K562 (cell line): ENCODE measurements at regions not wholly inside any gene's neighbourhood (a gene's known extent, or its start where the extent isn't known, plus 50 kb on each side); places are given as distances from the start of the nearest gene placed in this dataset.

Experiments used
- ATAC-seq: fragments of 200-7000 bp; cut with Tn5 transposase; 3 replicates; pipeline ENCODE4 v1.9.1; 2020; ENCODE audit warnings: moderate library complexity
- BruUV-seq: library from RNA; stranded (reverse); fragments of 400-500 nt; replicated peaks from 2 replicates; lab custom pipeline; 2021; lab: Mats Ljungman, UMichigan
- CTCF ChIA-PET: fragments of 300-600 bp; formaldehyde crosslinking; extraction: SDS; loops from one replicate; lab custom pipeline; 2021; ENCODE audit warnings: low intra/inter-chr PET ratio; lab: Yijun Ruan, JAX
- POLR2A ChIA-PET: fragments of 300-600, 350-650 bp; sonication (Branson Sonifier 250); formaldehyde crosslinking; extraction: SDS; loops from one replicate; lab custom pipeline; 2021; ENCODE audit warnings: antibody characterized with exemption, inconsistent platforms; lab: Yijun Ruan, JAX
- DNase-seq, 4 experiments: peaks; one replicate each; pipeline versions ENCODE4 v3.0.0 to v3.0.0-alpha.2; 2011 to 2018; ENCODE audit warnings: low spot score in 3 of 4, mixed read lengths in 3 of 4; ENCODE audit errors: extremely low read depth in 1 of 4
- FAIRE-seq: peaks from 2 replicates; lab custom pipeline; 2011; peaks lifted over from hg19 to GRCh38; lab: Jason Lieb, UNC
- H2AFZ ChIP-seq: 2 replicates; pipeline ENCODE4 v1.6.0; 2011; ENCODE audit warnings: low read depth, low read length, control low read depth, inconsistent platforms
- H3K27ac ChIP-seq: fragments of 200-600 bp; 3 replicates; pipeline ENCODE4 v1.8.0; 2011; ENCODE audit warnings: low read depth, mild to moderate bottlenecking, control low read depth, inconsistent platforms, low read length, moderate library complexity, mixed read lengths; ENCODE audit errors: extremely low read depth
- H3K27me3 ChIP-seq, 2 experiments: fragments of 300-600 bp in 1 of 2; 2 replicates in 1 of 2; 3 replicates in 1 of 2; pipeline versions ENCODE4 v1.6.0 to v1.8.0; 2011; ENCODE audit warnings: inconsistent platforms in 2 of 2, low read length in 2 of 2, mild to moderate bottlenecking in 1 of 2, mixed read lengths in 1 of 2, moderate library complexity in 1 of 2; ENCODE audit not compliant: control insufficient read depth in 2 of 2, insufficient read depth in 2 of 2
- H3K36me3 ChIP-seq: fragments of 300-600 bp; 3 replicates; pipeline ENCODE4 v1.8.0; 2011; ENCODE audit warnings: mild to moderate bottlenecking, low read length, inconsistent platforms; ENCODE audit not compliant: control insufficient read depth, insufficient read depth
- H3K4me1 ChIP-seq, 2 experiments: fragments of 200-600 bp in 1 of 2; replicated peaks in 1 of 2; 2 replicates in 1 of 2; 3 replicates in 1 of 2; pipeline versions ENCODE4 v1.5.1 to v1.8.0; 2011; ENCODE audit warnings: inconsistent platforms in 2 of 2, low read length in 2 of 2, mild to moderate bottlenecking in 1 of 2, mixed read lengths in 1 of 2, moderate library complexity in 1 of 2; ENCODE audit not compliant: control insufficient read depth in 2 of 2, insufficient read depth in 2 of 2
- H3K4me2 ChIP-seq: 2 replicates; pipeline ENCODE4 v1.6.1; 2011; ENCODE audit warnings: low read length, control low read depth, inconsistent platforms, mixed read lengths; ENCODE audit not compliant: insufficient read depth
- H3K4me3 ChIP-seq: fragments of 200-600 bp; sonication (generic), shearing (Covaris generic); 2 replicates; pipeline ENCODE4 v1.5.1; 2016; ENCODE audit warnings: control low read depth, inconsistent platforms
- H3K79me2 ChIP-seq: fragments of 200-600 bp; 3 replicates; pipeline ENCODE4 v1.8.0; 2011; ENCODE audit warnings: low read length, inconsistent platforms; ENCODE audit not compliant: control insufficient read depth, insufficient read depth
- H3K9ac ChIP-seq, 2 experiments: 2 replicates each; pipeline versions ENCODE4 v1.6.0 to v1.6.1; 2011; ENCODE audit warnings: low read depth in 2 of 2, low read length in 2 of 2, control low read depth in 1 of 2, inconsistent platforms in 1 of 2, mild to moderate bottlenecking in 1 of 2, mixed read lengths in 1 of 2; ENCODE audit not compliant: insufficient read depth in 1 of 2
- H3K9me1 ChIP-seq: one replicate; pipeline ENCODE4 v1.6.0; 2011; ENCODE audit warnings: inconsistent platforms, mild to moderate bottlenecking, low read length, moderate library complexity; ENCODE audit not compliant: control insufficient read depth, insufficient read depth
- H3K9me3 ChIP-seq: replicated peaks from 2 replicates; pipeline ENCODE4 v1.5.1; 2011; ENCODE audit warnings: low read depth, low read length, inconsistent platforms; ENCODE audit not compliant: control insufficient read depth, insufficient read depth
- H4K20me1 ChIP-seq: replicated peaks from 2 replicates; pipeline ENCODE4 v1.6.1; 2011; ENCODE audit warnings: low read length, inconsistent platforms, mixed read lengths; ENCODE audit not compliant: control insufficient read depth, insufficient read depth
- ARID3B ChIP-seq: fragments of 250-450 bp; sonication (Bioruptor Pico); IDR thresholded peaks from 2 replicates; pipeline ENCODE4 v1.4.0; 2020; ENCODE audit warnings: borderline replicate concordance
- ETV5 ChIP-seq: sonication (generic); formaldehyde crosslinking; IDR thresholded peaks from 2 replicates; pipeline ENCODE4 v1.4.0; 2020; ENCODE audit warnings: low read depth, mild to moderate bottlenecking, missing genetic modification reagents
- IRF9 ChIP-seq: fragments of 450-650 bp; IDR thresholded peaks from 2 replicates; pipeline ENCODE4 v1.6.1; 2016; ENCODE audit warnings: missing biosample characterization, missing genetic modification characterization
- TFE3 ChIP-seq: fragments of 450-650 bp; formaldehyde crosslinking; IDR thresholded peaks from 2 replicates; pipeline ENCODE4 v1.4.0; 2020; ENCODE audit warnings: mild to moderate bottlenecking, mixed read lengths
- WGBS: fragments of 100-300 bp; shearing (Covaris generic); methylation state at CpG from one replicate; pipeline ENCODE4 v1.1.6; 2016; ENCODE audit warnings: low coverage, mixed read lengths; ENCODE audit not compliant: insufficient coverage; ENCODE audit errors: missing lambda C conversion rate; 5-methylcytosine and 5-hydroxymethylcytosine counted together
- in situ Hi-C: fragments of 300-500 bp; cut with MboI; formaldehyde crosslinking; loops from 4 replicates; pipeline ENCODE4 v1.15.0; 2018; ENCODE audit warnings: inconsistent platforms, mixed read lengths
- intact Hi-C: fragments of 100-400 bp; cut with micrococcal nuclease; formaldehyde crosslinking; loops from 2 replicates; pipeline ENCODE4 v1.14.2; 2022

GRCh38 chr20:55271371-55271770, 733.9 kb downstream of the CBLN4 start:
- Histone ChIP-seq H3K79me2 (no peaks in the 10 kb centered on the region), H4K20me1 (no peaks in the 10 kb centered on the region), H3K9me3 (no peaks in the 10 kb centered on the region), H3K4me3 (no peak overlapping the region), H3K4me2 (no peak overlapping the region), H3K9ac (no peak overlapping the region), H3K36me3 (no peaks in the 10 kb centered on the region), H3K27ac (no peak overlapping the region), H3K27me3 (no peaks in the 10 kb centered on the region), H2AFZ (no peak overlapping the region), H3K9me1 (no peaks in the 10 kb centered on the region), H3K4me1 (no peaks in the 10 kb centered on the region)
- CTCF ChIA-PET, result no interaction called here
- ATAC-seq, result no peak
- 8% methylated on average over 2 of the region's 2 CpGs for WGBS
- intact Hi-C loops (no loop called here), in situ Hi-C loops (no loop called here)
- FAIRE-seq, result no peak
- no TSS peak for BruUV-seq
- POLR2A ChIA-PET, result no interaction called here
- no peak for DNase-seq
- peak; percentile 35 for TF ChIP-seq TFE3 (CRISPR knock-in tag)
- TF ChIP-seq IRF9 (tag), result no peak

- CTCF ChIA-PET, result no interaction called here
- Histone ChIP-seq H3K9me3 (no peaks in the 10 kb centered on the region), H3K4me1 (no peaks in the 10 kb centered on the region), H3K9me1 (no peaks in the 10 kb centered on the region), H3K4me3 (no peak overlapping the region), H3K27me3 (no peaks in the 10 kb centered on the region), H4K20me1 (no peaks in the 10 kb centered on the region), H3K9ac (no peak overlapping the region), H3K36me3 (no peaks in the 10 kb centered on the region), H3K27ac (no peak overlapping the region), H3K4me2 (no peak overlapping the region), H3K79me2 (no peaks in the 10 kb centered on the region), H2AFZ (no peak overlapping the region)
- WGBS, result 6% methylated on average over 1 of the region's 1 CpG
- DNase-seq (no peak), ATAC-seq (no peak), FAIRE-seq (no peak)
- intact Hi-C loops, result no loop called here
- POLR2A ChIA-PET, result no interaction called here
- TF ChIP-seq ETV5 (CRISPR knock-in tag), result no peak
- TF ChIP-seq ARID3B, result no peak
- no TSS peak for BruUV-seq
- in situ Hi-C loops, result no loop called here
These were observed 735.4 kb downstream of the CBLN4 start for GRCh38 chr20:55269913-55270312.
